Lower lobe of right lung (tissue), 2 donors: ENCODE measurements at regions not wholly inside any gene's neighbourhood (a gene's known extent, or its start where the extent isn't known, plus 50 kb on each side); places are given as distances from the start of the nearest gene placed in this dataset.

Source experiments
- ATAC-seq, 2 donors: fragments of 200-7000 bp; cut with Tn5 transposase; one replicate each; pipeline ENCODE4 v1.9.1; 2020 to 2022; ENCODE audit warnings: mild to moderate bottlenecking in 2 of 2, moderate library complexity in 2 of 2
- DNase-seq: peaks from one replicate; pipeline ENCODE4 v3.0.0-alpha.2; 2020
- H3K27ac ChIP-seq: fragments of 200-600 bp; one replicate; pipeline ENCODE4 v1.8.0; 2022
- H3K27me3 ChIP-seq: fragments of 200-600 bp; one replicate; pipeline ENCODE4 v1.8.0; 2022; ENCODE audit warnings: low read depth
- H3K36me3 ChIP-seq: fragments of 200-600 bp; one replicate; pipeline ENCODE4 v1.8.0; 2022; ENCODE audit warnings: mild to moderate bottlenecking
- H3K4me1 ChIP-seq: fragments of 200-600 bp; one replicate; pipeline ENCODE4 v1.8.0; 2022
- H3K4me3 ChIP-seq: fragments of 200-600 bp; one replicate; pipeline ENCODE4 v1.8.0; 2022; ENCODE audit warnings: mild to moderate bottlenecking
- H3K9me3 ChIP-seq: fragments of 200-600 bp; one replicate; pipeline ENCODE4 v1.8.0; 2022
- CTCF ChIP-seq: fragments of 200-600 bp; IDR thresholded peaks from one replicate; pipeline ENCODE4 v1.8.0; 2022; ENCODE audit warnings: antibody characterized with exemption, mild to moderate bottlenecking
- intact Hi-C: fragments of 100-400 bp; cut with DNase I; formaldehyde crosslinking; loops from one replicate; pipeline ENCODE4 v1.11.0; 2022
- donor health status: DM: no; HTN: yes; CAD: no; lungs with severe emphysema.

- no peaks in the 10 kb centered on the region for H3K36me3 ChIP-seq
- H3K27me3 ChIP-seq = peaks cover 25% of the 10 kb centered on the region
- intact Hi-C loops = no loop called here
- H3K9me3 ChIP-seq = peaks cover 6% of the 10 kb centered on the region
- TF ChIP-seq CTCF = no peak
- H3K27ac ChIP-seq = no peak overlapping the region
- H3K4me1 ChIP-seq = no peaks in the 10 kb centered on the region
- no peak for DNase-seq
- no peak for ATAC-seq
- H3K4me3 ChIP-seq = no peak overlapping the region
Observed at GRCh38 chr1:29860681-29861080, 624.4 kb downstream of the PTPRU start.

GRCh38 chr1:29860056-29860455, 623.7 kb downstream of the PTPRU start:
- ATAC-seq = no peak

GRCh38 chr1:29859126-29859525, 622.8 kb downstream of the PTPRU start:
- peaks cover 6% of the 10 kb centered on the region for H3K9me3 ChIP-seq
- peaks cover 25% of the 10 kb centered on the region for H3K27me3 ChIP-seq
- no peak for ATAC-seq
- DNase-seq = no peak
- H3K27ac ChIP-seq = no peak overlapping the region
- no peak overlapping the region for H3K4me3 ChIP-seq
- no peaks in the 10 kb centered on the region for H3K4me1 ChIP-seq
- H3K36me3 ChIP-seq = no peaks in the 10 kb centered on the region
- intact Hi-C loops = no loop called here
- TF ChIP-seq CTCF = no peak

More at GRCh38 chr1:29860056-29860455, 623.7 kb downstream of the PTPRU start:
- peaks cover 6% of the 10 kb centered on the region for H3K9me3 ChIP-seq
- no peak for DNase-seq
- no peak overlapping the region for H3K27ac ChIP-seq
- H3K27me3 ChIP-seq = peaks cover 25% of the 10 kb centered on the region
- H3K4me3 ChIP-seq = no peak overlapping the region
- TF ChIP-seq CTCF = no peak
- H3K4me1 ChIP-seq = no peaks in the 10 kb centered on the region
- intact Hi-C loops = no loop called here
- no peaks in the 10 kb centered on the region for H3K36me3 ChIP-seq

- intact Hi-C loops = no loop called here
- ATAC-seq (no peak), DNase-seq (no peak)
- no peak overlapping the region for H3K4me3 ChIP-seq
- peaks cover 6% of the 10 kb centered on the region for H3K9me3 ChIP-seq
- H3K27ac ChIP-seq = no peak overlapping the region
- H3K4me1 ChIP-seq = no peaks in the 10 kb centered on the region
- peaks cover 25% of the 10 kb centered on the region for H3K27me3 ChIP-seq
- no peaks in the 10 kb centered on the region for H3K36me3 ChIP-seq
- no peak for TF ChIP-seq CTCF
Observed at GRCh38 chr1:29858646-29859045, 622.3 kb downstream of the PTPRU start.

GRCh38 chr1:29856340-29857114, 620.2 kb downstream of the PTPRU start:
- TF ChIP-seq CTCF = no peak
- intact Hi-C loops = no loop called here
- ATAC-seq = peak in 1 of 2 donors; percentile 24
- Histone ChIP-seq H3K27ac (no peak overlapping the region), H3K4me3 (no peak overlapping the region), H3K4me1 (no peaks in the 10 kb centered on the region), H3K9me3 (peaks cover 6% of the 10 kb centered on the region), H3K36me3 (no peaks in the 10 kb centered on the region), H3K27me3 (peaks cover 25% of the 10 kb centered on the region)
- no peak for DNase-seq
